ENCODE measurements at regions not wholly inside any gene's neighbourhood (a gene's known extent, or its start where the extent isn't known, plus 50 kb on each side); places are given as distances from the start of the nearest gene placed in this dataset.

GRCh38 chr7:49295146-49295545 lies 370.8 kb downstream of the CDC14C start:
- Histone ChIP-seq H3F3A (ENCODE audit: low read depth) (no peaks in the 10 kb centered on the region), H3K9me2 (replicated peaks; ENCODE audit: low read depth, low read length) (no peaks in the 10 kb centered on the region), H3K4me3 (ENCODE audit: low read length, poor library complexity, severe bottlenecking) (no peak overlapping the region), H3K79me2 (ENCODE audit: insufficient read depth, low read length) (no peaks in the 10 kb centered on the region), H3K27me3 (ENCODE audit: insufficient read depth, low read length, poor library complexity, severe bottlenecking) (no peaks in the 10 kb centered on the region), H3K9ac (ENCODE audit: low read depth, low read length, poor library complexity, severe bottlenecking) (no peak overlapping the region), H3K4me1 (ENCODE audit: insufficient read depth, low read length, poor library complexity, severe bottlenecking) (no peaks in the 10 kb centered on the region), H2AFZ (ENCODE audit: low read length) (no peak overlapping the region), H3K9me3 (ENCODE audit: insufficient read depth, low read depth, low read length) (no peaks in the 10 kb centered on the region), H3K4me2 (ENCODE audit: low read depth, low read length, poor library complexity, severe bottlenecking) (no peak overlapping the region), H4K20me1 (ENCODE audit: insufficient read depth, low read length, poor library complexity, severe bottlenecking) (no peaks in the 10 kb centered on the region), H3K36me3 (ENCODE audit: insufficient read depth, low read length) (no peaks in the 10 kb centered on the region)
- TF ChIP-seq EZH2phosphoT487 (IDR thresholded peaks at IDR 0.05; ENCODE audit: borderline replicate concordance), result no peak
- TF ChIP-seq, protein P1, sequence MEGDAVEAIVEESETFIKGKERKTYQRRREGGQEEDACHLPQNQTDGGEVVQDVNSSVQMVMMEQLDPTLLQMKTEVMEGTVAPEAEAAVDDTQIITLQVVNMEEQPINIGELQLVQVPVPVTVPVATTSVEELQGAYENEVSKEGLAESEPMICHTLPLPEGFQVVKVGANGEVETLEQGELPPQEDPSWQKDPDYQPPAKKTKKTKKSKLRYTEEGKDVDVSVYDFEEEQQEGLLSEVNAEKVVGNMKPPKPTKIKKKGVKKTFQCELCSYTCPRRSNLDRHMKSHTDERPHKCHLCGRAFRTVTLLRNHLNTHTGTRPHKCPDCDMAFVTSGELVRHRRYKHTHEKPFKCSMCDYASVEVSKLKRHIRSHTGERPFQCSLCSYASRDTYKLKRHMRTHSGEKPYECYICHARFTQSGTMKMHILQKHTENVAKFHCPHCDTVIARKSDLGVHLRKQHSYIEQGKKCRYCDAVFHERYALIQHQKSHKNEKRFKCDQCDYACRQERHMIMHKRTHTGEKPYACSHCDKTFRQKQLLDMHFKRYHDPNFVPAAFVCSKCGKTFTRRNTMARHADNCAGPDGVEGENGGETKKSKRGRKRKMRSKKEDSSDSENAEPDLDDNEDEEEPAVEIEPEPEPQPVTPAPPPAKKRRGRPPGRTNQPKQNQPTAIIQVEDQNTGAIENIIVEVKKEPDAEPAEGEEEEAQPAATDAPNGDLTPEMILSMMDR (conservative IDR thresholded peaks at IDR 0.05; ENCODE audit: low read length), result no peak

- Histone ChIP-seq H3K9me3 (ENCODE audit: insufficient read depth, low read depth, low read length) (no peaks in the 10 kb centered on the region), H2AFZ (ENCODE audit: low read length) (no peak overlapping the region), H3K79me2 (ENCODE audit: insufficient read depth, low read length) (no peaks in the 10 kb centered on the region), H3K4me3 (ENCODE audit: low read length, poor library complexity, severe bottlenecking) (no peak overlapping the region), H3K9me2 (replicated peaks; ENCODE audit: low read depth, low read length) (no peaks in the 10 kb centered on the region), H3K36me3 (ENCODE audit: insufficient read depth, low read length) (no peaks in the 10 kb centered on the region), H3K4me1 (ENCODE audit: insufficient read depth, low read length, poor library complexity, severe bottlenecking) (no peaks in the 10 kb centered on the region), H4K20me1 (ENCODE audit: insufficient read depth, low read length, poor library complexity, severe bottlenecking) (no peaks in the 10 kb centered on the region), H3F3A (ENCODE audit: low read depth) (no peaks in the 10 kb centered on the region), H3K9ac (ENCODE audit: low read depth, low read length, poor library complexity, severe bottlenecking) (no peak overlapping the region), H3K27me3 (ENCODE audit: insufficient read depth, low read length, poor library complexity, severe bottlenecking) (no peaks in the 10 kb centered on the region), H3K4me2 (ENCODE audit: low read depth, low read length, poor library complexity, severe bottlenecking) (no peak overlapping the region)
- TF ChIP-seq EZH2phosphoT487 (IDR thresholded peaks at IDR 0.05; ENCODE audit: borderline replicate concordance), result no peak
- TF ChIP-seq, protein P1 (conservative IDR thresholded peaks at IDR 0.05; ENCODE audit: low read length), result no peak
Measured at GRCh38 chr7:49297958-49298357, 373.6 kb downstream of the CDC14C start.

DNA sequence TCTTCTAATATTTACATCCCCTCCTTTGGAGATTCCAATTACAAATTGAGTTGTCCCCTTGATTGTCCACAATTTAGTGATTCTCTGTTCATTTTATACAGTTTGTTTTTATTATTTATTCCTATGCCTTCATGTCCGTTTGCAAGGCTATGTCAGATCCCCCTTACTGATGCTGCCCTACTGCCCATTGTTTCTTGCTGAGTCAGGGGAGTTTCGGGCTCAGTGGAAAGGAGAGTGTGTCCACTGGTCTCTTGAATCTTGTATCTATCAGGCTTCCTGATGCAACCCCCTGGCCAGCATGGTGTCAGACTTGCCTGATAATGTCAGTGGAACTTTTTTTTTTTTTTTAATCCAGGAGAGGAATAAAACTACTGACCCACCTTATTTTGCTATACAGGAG lies 384.4 kb downstream of the CDC14C start:
- Histone ChIP-seq H3K9me2 (replicated peaks; ENCODE audit: low read depth, low read length) (no peaks in the 10 kb centered on the region), H3K4me2 (ENCODE audit: low read depth, low read length, poor library complexity, severe bottlenecking) (no peak overlapping the region), H3K4me1 (ENCODE audit: insufficient read depth, low read length, poor library complexity, severe bottlenecking) (no peaks in the 10 kb centered on the region), H4K20me1 (ENCODE audit: insufficient read depth, low read length, poor library complexity, severe bottlenecking) (no peaks in the 10 kb centered on the region), H3K9me3 (ENCODE audit: insufficient read depth, low read depth, low read length) (no peaks in the 10 kb centered on the region), H3F3A (ENCODE audit: low read depth) (no peaks in the 10 kb centered on the region), H3K79me2 (ENCODE audit: insufficient read depth, low read length) (no peaks in the 10 kb centered on the region), H2AFZ (ENCODE audit: low read length) (no peak overlapping the region), H3K4me3 (ENCODE audit: low read length, poor library complexity, severe bottlenecking) (no peak overlapping the region), H3K36me3 (ENCODE audit: insufficient read depth, low read length) (no peaks in the 10 kb centered on the region), H3K9ac (ENCODE audit: low read depth, low read length, poor library complexity, severe bottlenecking) (no peak overlapping the region), H3K27me3 (ENCODE audit: insufficient read depth, low read length, poor library complexity, severe bottlenecking) (no peaks in the 10 kb centered on the region)
- no peak for TF ChIP-seq EZH2phosphoT487 (IDR thresholded peaks at IDR 0.05; ENCODE audit: borderline replicate concordance)
- TF ChIP-seq, protein P1 (conservative IDR thresholded peaks at IDR 0.05; ENCODE audit: low read length), result no peak

All from Loucy (cell line).